Thyroid gland (tissue), 4 donors: ENCODE measurements at regions not wholly inside any gene's neighbourhood (a gene's known extent, or its start where the extent isn't known, plus 50 kb on each side); places are given as distances from the start of the nearest gene placed in this dataset.

Experiments
- DNase-seq, 2 donors: peaks; one replicate each; pipeline ENCODE4 v3.0.0-alpha.2; 2019
- H3K27ac ChIP-seq, 3 donors: fragments of 200-600 bp; sonication (generic); 1 replicate in 2 of 3; 2 replicates in 1 of 3; pipeline ENCODE4 v1.5.1; 2016 to 2019; ENCODE audit warnings: mild to moderate bottlenecking in 1 of 3, moderate library complexity in 1 of 3
- H3K27me3 ChIP-seq: fragments of 200-600 bp; sonication (generic); one replicate; pipeline ENCODE4 v1.5.1; 2019
- H3K36me3 ChIP-seq, 2 donors: fragments of 200-600 bp; sonication (generic); one replicate each; pipeline ENCODE4 v1.5.1; 2016 to 2019
- H3K4me1 ChIP-seq, 2 donors: fragments of 200-600 bp; sonication (generic); one replicate each; pipeline ENCODE4 v1.5.1; 2017 to 2019
- H3K4me3 ChIP-seq, 3 donors: fragments of 200-600 bp; sonication (generic); replicated peaks in 1 of 3; 1 replicate in 2 of 3; 2 replicates in 1 of 3; pipeline ENCODE4 v1.5.1; 2016; ENCODE audit warnings: mild to moderate bottlenecking in 1 of 3
- H3K9me3 ChIP-seq: fragments of 200-600 bp; sonication (generic); one replicate; pipeline ENCODE4 v1.5.1; 2017
- CTCF ChIP-seq, 6 experiments: fragments of 200-600 bp in 3 of 6; fragments of 450-650 bp in 3 of 6; sonication (generic) in 3 of 6; IDR thresholded peaks; one replicate each; pipeline ENCODE4 v1.5.1; 2016 to 2019; ENCODE audit warnings: antibody characterized with exemption in 6 of 6, mild to moderate bottlenecking in 2 of 6, inconsistent platforms in 1 of 6, moderate library complexity in 1 of 6
- POLR2A ChIP-seq, 2 donors: fragments of 450-650 bp; IDR thresholded peaks; one replicate each; pipeline ENCODE4 v1.6.1; 2017; ENCODE audit warnings: antibody characterized with exemption in 2 of 2, mild to moderate bottlenecking in 2 of 2, moderate library complexity in 1 of 2
- WGBS, 2 donors: methylation state at CpG; one replicate each; pipeline ENCODE4 v1.1.5; 2017; 5-methylcytosine and 5-hydroxymethylcytosine counted together
- intact Hi-C: fragments of 100-400 bp; cut with DNase I; formaldehyde crosslinking; loops from one replicate; pipeline ENCODE4 v1.15.1; 2023

DNA sequence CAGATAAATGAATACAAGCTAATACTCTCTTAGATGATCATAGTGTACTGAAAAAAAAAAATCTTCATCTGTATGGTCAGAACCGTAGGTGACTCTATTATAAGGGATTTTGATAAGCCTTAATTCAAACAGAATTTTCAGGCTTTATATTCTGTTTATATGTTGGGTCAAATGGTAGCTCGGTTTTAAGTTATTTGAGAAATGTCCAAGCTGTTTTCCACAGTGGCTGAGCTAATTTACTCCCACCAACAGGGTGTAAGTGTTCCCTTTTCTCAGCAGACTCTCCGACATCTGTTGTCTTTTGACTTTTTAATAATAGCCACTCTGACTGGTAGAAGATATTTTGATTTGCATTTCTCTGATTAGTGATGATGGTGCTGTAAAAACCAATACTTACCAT, 328.8 kb upstream of the MAGI2 start:
- 73 to 76% methylated on average over 3 of the region's 3 CpGs for WGBS, 2 donors
- TF ChIP-seq POLR2A (IDR thresholded peaks at IDR 0.05), result no peak
- TF ChIP-seq CTCF (IDR thresholded peaks at IDR 0.05), result no peak
- intact Hi-C loops, result no loop called here

GRCh38 chr7:79781716-79782115, 328.2 kb upstream of the MAGI2 start:
- Histone ChIP-seq H3K27me3 (no peaks in the 10 kb centered on the region), H3K36me3 (no peaks in the 10 kb centered on the region), H3K27ac (no peak overlapping the region), H3K4me3 (no peak overlapping the region), H3K4me1 (no peaks in the 10 kb centered on the region), H3K9me3 (no peaks in the 10 kb centered on the region)
- DNase-seq, result no peak
- WGBS, 2 donors, result 50 to 55% methylated on average over 4 of the region's 4 CpGs
- intact Hi-C loops, result no loop called here
- TF ChIP-seq CTCF (IDR thresholded peaks at IDR 0.05) (no peak), POLR2A (IDR thresholded peaks at IDR 0.05) (no peak)

More for the DNA sequence above, 328.8 kb upstream of the MAGI2 start:
- Histone ChIP-seq H3K4me1 (no peaks in the 10 kb centered on the region), H3K27ac (no peak overlapping the region), H3K27me3 (no peaks in the 10 kb centered on the region), H3K36me3 (no peaks in the 10 kb centered on the region), H3K9me3 (no peaks in the 10 kb centered on the region), H3K4me3 (no peak overlapping the region)
- no peak for DNase-seq

GRCh38 chr7:79778786-79779770, 325.6 kb upstream of the MAGI2 start:
- no peaks in the 10 kb centered on the region for H3K27me3 ChIP-seq
- intact Hi-C loops, result no loop called here

DNA sequence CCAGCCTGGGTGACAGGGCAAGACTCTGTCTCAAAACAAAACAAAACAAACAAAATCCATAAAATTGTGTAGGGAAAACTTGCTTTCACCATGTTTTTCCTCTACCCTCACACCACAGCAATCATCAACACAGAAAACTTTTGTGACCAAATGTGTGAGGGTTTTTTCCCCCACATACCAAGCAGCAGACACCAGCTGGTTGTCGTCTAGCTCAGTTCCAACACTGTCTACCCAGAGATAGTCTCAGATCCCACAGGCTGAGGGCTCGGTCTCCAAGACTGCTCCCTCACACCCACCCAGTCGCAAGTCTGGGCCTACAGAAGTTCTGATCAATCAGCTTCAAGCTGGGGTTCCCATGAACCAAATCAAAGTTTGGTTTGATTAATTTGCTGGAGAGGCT, 322.4 kb upstream of the MAGI2 start:
- no peaks in the 10 kb centered on the region for H3K27me3 ChIP-seq
- no peak for DNase-seq
- no peak overlapping the region for H3K27ac ChIP-seq
- no peaks in the 10 kb centered on the region for H3K4me1 ChIP-seq
- H3K4me3 ChIP-seq, result no peak overlapping the region
- TF ChIP-seq CTCF (IDR thresholded peaks at IDR 0.05), result no peak
- no peak for TF ChIP-seq POLR2A (IDR thresholded peaks at IDR 0.05)
- intact Hi-C loops, result no loop called here
- no peaks in the 10 kb centered on the region for H3K9me3 ChIP-seq
- 86 to 95% methylated on average over 3 of the region's 3 CpGs for WGBS, 2 donors
- no peaks in the 10 kb centered on the region for H3K36me3 ChIP-seq

More at GRCh38 chr7:79778786-79779770, 325.6 kb upstream of the MAGI2 start:
- Histone ChIP-seq H3K4me3 (no peak overlapping the region), H3K27ac (no peak overlapping the region), H3K4me1 (no peaks in the 10 kb centered on the region), H3K9me3 (no peaks in the 10 kb centered on the region), H3K36me3 (no peaks in the 10 kb centered on the region)
- TF ChIP-seq CTCF (IDR thresholded peaks at IDR 0.05) (no peak), POLR2A (IDR thresholded peaks at IDR 0.05) (no peak)
- 86% methylated on average over 9 of the region's 9 CpGs for WGBS, 2 donors
- no peak for DNase-seq

GRCh38 chr7:79774150-79774549, 320.7 kb upstream of the MAGI2 start:
- no peak overlapping the region for H3K4me3 ChIP-seq

More at GRCh38 chr7:79774150-79774549, 320.7 kb upstream of the MAGI2 start:
- DNase-seq, result no peak
- no peaks in the 10 kb centered on the region for H3K36me3 ChIP-seq
- H3K27me3 ChIP-seq, result no peaks in the 10 kb centered on the region
- intact Hi-C loops, result no loop called here
- H3K9me3 ChIP-seq, result no peaks in the 10 kb centered on the region
- TF ChIP-seq CTCF (IDR thresholded peaks at IDR 0.05), result no peak
- TF ChIP-seq POLR2A (IDR thresholded peaks at IDR 0.05), result no peak
- H3K27ac ChIP-seq, result no peak overlapping the region
- no peaks in the 10 kb centered on the region for H3K4me1 ChIP-seq
